Erythroblast (primary cell): ENCODE measurements at regions not wholly inside any gene's neighbourhood (a gene's known extent, or its start where the extent isn't known, plus 50 kb on each side); places are given as distances from the start of the nearest gene placed in this dataset.

ENCODE experiments used
- GATA1 ChIP-seq: IDR thresholded peaks from 2 replicates; pipeline ENCODE4 v1.6.1; 2011; ENCODE audit warnings: low read depth, mild to moderate bottlenecking, control low read depth, low read length, moderate library complexity
- POLR2A ChIP-seq: IDR thresholded peaks from 2 replicates; pipeline ENCODE4 v1.6.1; 2011; ENCODE audit warnings: mild to moderate bottlenecking, low read length

DNA sequence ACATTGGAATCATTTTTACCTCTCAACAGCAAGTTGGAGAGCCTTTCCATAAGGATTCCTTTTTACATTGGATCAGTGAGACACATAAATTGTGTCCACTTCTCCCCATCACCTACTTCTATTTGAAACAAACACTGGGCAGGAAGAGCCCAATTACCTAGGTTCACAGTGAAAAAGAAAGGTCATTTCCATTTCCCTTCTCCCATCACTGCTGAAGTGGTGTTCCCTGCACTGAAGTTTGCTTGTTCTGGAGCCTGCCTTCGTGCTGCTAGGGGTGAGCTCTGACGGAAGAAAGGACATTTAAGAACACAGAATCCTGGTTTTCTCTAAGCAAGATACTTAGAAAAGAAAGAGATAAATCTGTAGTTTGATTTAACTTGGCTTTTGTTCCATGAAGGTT lies 123.8 kb upstream of the ZBTB20 start:
- no peak for TF ChIP-seq POLR2A
- TF ChIP-seq GATA1 = no peak
